Immature natural killer cell (primary cell): ENCODE measurements at regions not wholly inside any gene's neighbourhood (a gene's known extent, or its start where the extent isn't known, plus 50 kb on each side); places are given as distances from the start of the nearest gene placed in this dataset.
"Not testable (repeated sequence)": the region's sequence is repeated elsewhere in the genome, so short reads cannot be mapped to it uniquely, and the experiment has no call there.

ENCODE experiments used
- DNase-seq, 3 donors: peaks; one replicate each; pipeline ENCODE4 v3.0.0; 2022; ENCODE audit warnings: mixed read lengths in 1 of 3
- H3K27ac Mint-ChIP-seq, 6 donors: one replicate each; pipeline ENCODE4 v1.8.0; 2020; ENCODE audit warnings: mixed read lengths in 6 of 6, mild to moderate bottlenecking in 5 of 6, inconsistent platforms in 4 of 6, moderate library complexity in 3 of 6
- H3K27me3 Mint-ChIP-seq, 3 donors: one replicate each; pipeline ENCODE4 v1.8.0; 2020 to 2021; ENCODE audit warnings: low read depth in 3 of 3, mild to moderate bottlenecking in 3 of 3, mixed read lengths in 3 of 3, moderate library complexity in 3 of 3, inconsistent platforms in 1 of 3
- H3K36me3 Mint-ChIP-seq, 3 donors: one replicate each; pipeline ENCODE4 v1.8.0; 2020; ENCODE audit warnings: mixed read lengths in 3 of 3, inconsistent platforms in 2 of 3, mild to moderate bottlenecking in 2 of 3
- H3K4me1 Mint-ChIP-seq, 2 donors: one replicate each; pipeline ENCODE4 v1.8.0; 2020; ENCODE audit warnings: inconsistent platforms in 2 of 2, mild to moderate bottlenecking in 2 of 2, mixed read lengths in 2 of 2, moderate library complexity in 1 of 2
- H3K4me3 Mint-ChIP-seq, 5 donors: one replicate each; pipeline ENCODE4 v1.8.0; 2020; ENCODE audit warnings: mild to moderate bottlenecking in 5 of 5, mixed read lengths in 5 of 5, inconsistent platforms in 3 of 5, moderate library complexity in 3 of 5
- H3K9me3 Mint-ChIP-seq, 6 donors: one replicate each; pipeline ENCODE4 v1.8.0; 2020; ENCODE audit warnings: mild to moderate bottlenecking in 6 of 6, mixed read lengths in 6 of 6, inconsistent platforms in 4 of 6, moderate library complexity in 3 of 6

- Mint-ChIP-seq H3K36me3 (no peaks in the 10 kb centered on the region), H3K4me1 (no peaks in the 10 kb centered on the region), H3K27ac (no peak overlapping the region), H3K27me3 (peaks cover 2 to 6% (median 4%) of the 10 kb centered on the region in 3 donors), H3K9me3 (no peaks in the 10 kb centered on the region), H3K4me3 (no peak overlapping the region)
- DNase-seq: no peak
Observed at GRCh38 chr14:23881282-23881681, 72.3 kb upstream of the DHRS4 start.

GRCh38 chr14:23883684-23884540 is 69.7 kb upstream of the DHRS4 start:
- no peak overlapping the region for H3K27ac Mint-ChIP-seq
- no peak overlapping the region for H3K4me3 Mint-ChIP-seq
- peaks cover 0 to 14% (median 0%) of the 10 kb centered on the region in 3 donors for H3K27me3 Mint-ChIP-seq
- peaks cover 0 to 3% (median 1%) of the 10 kb centered on the region in 6 donors for H3K9me3 Mint-ChIP-seq
- DNase-seq: no peak
- H3K36me3 Mint-ChIP-seq: peaks cover 0 to 4% (median 0%) of the 10 kb centered on the region in 3 donors
- H3K4me1 Mint-ChIP-seq: no peaks in the 10 kb centered on the region

- Mint-ChIP-seq H3K9me3 (peaks cover 0 to 3% (median 1%) of the 10 kb centered on the region in 6 donors), H3K27me3 (peaks cover 0 to 16% (median 0%) of the 10 kb centered on the region in 3 donors), H3K4me3 (no peak overlapping the region), H3K4me1 (no peaks in the 10 kb centered on the region), H3K27ac (no peak overlapping the region), H3K36me3 (peaks cover 0 to 4% (median 0%) of the 10 kb centered on the region in 3 donors)
- DNase-seq: no peak
Observed at GRCh38 chr14:23884541-23884904, 69.0 kb upstream of the DHRS4 start.

GRCh38 chr14:23887536-23887935 is 66.0 kb upstream of the DHRS4 start:
- no peak for DNase-seq
- H3K9me3 Mint-ChIP-seq: peaks cover 0 to 3% (median 1%) of the 10 kb centered on the region in 6 donors
- H3K4me3 Mint-ChIP-seq: no peak overlapping the region
- no peak overlapping the region for H3K27ac Mint-ChIP-seq
- H3K27me3 Mint-ChIP-seq: peaks cover 0 to 26% (median 3%) of the 10 kb centered on the region in 3 donors
- no peaks in the 10 kb centered on the region for H3K4me1 Mint-ChIP-seq
- peaks cover 0 to 4% (median 0%) of the 10 kb centered on the region in 3 donors for H3K36me3 Mint-ChIP-seq

GRCh38 chr14:23891717-23892116 is 61.9 kb upstream of the DHRS4 start:
- not testable (repeated sequence) for H3K4me1 Mint-ChIP-seq, H3K9me3 Mint-ChIP-seq, H3K27ac Mint-ChIP-seq, H3K4me3 Mint-ChIP-seq, H3K36me3 Mint-ChIP-seq, DNase-seq
- H3K27me3 Mint-ChIP-seq: peaks cover 0 to 21% (median 5%) of the 10 kb centered on the region in 3 donors

- not testable (repeated sequence) for DNase-seq, H3K36me3 Mint-ChIP-seq, H3K4me1 Mint-ChIP-seq, H3K4me3 Mint-ChIP-seq, H3K9me3 Mint-ChIP-seq, H3K27ac Mint-ChIP-seq
- H3K27me3 Mint-ChIP-seq: peaks cover 0 to 17% (median 5%) of the 10 kb centered on the region in 3 donors
Observed at GRCh38 chr14:23892289-23892688, 61.3 kb upstream of the DHRS4 start.

GRCh38 chr14:23894362-23895052 is 59.1 kb upstream of the DHRS4 start:
- H3K27me3 Mint-ChIP-seq: peaks cover 0 to 14% (median 5%) of the 10 kb centered on the region in 3 donors
- DNase-seq: no peak
- H3K36me3 Mint-ChIP-seq: no peaks in the 10 kb centered on the region
- H3K27ac Mint-ChIP-seq: no peak overlapping the region
- H3K9me3 Mint-ChIP-seq: no peaks in the 10 kb centered on the region
- H3K4me3 Mint-ChIP-seq: no peak overlapping the region
- no peaks in the 10 kb centered on the region for H3K4me1 Mint-ChIP-seq

- Mint-ChIP-seq H3K9me3 (no peaks in the 10 kb centered on the region), H3K4me1 (no peaks in the 10 kb centered on the region), H3K4me3 (no peak overlapping the region), H3K27ac (no peak overlapping the region), H3K27me3 (peaks cover 0 to 14% (median 5%) of the 10 kb centered on the region in 3 donors), H3K36me3 (no peaks in the 10 kb centered on the region)
- no peak for DNase-seq
Observed at GRCh38 chr14:23895053-23895419, 58.5 kb upstream of the DHRS4 start.

- H3K27ac Mint-ChIP-seq: no peak overlapping the region
- peaks cover 0 to 13% (median 6%) of the 10 kb centered on the region in 3 donors for H3K27me3 Mint-ChIP-seq
- H3K9me3 Mint-ChIP-seq: no peaks in the 10 kb centered on the region
- H3K4me3 Mint-ChIP-seq: no peak overlapping the region
- no peaks in the 10 kb centered on the region for H3K4me1 Mint-ChIP-seq
- no peak for DNase-seq
- no peaks in the 10 kb centered on the region for H3K36me3 Mint-ChIP-seq
Observed at GRCh38 chr14:23895480-23895879, 58.1 kb upstream of the DHRS4 start.

- Mint-ChIP-seq H3K36me3 (no peaks in the 10 kb centered on the region), H3K4me1 (no peaks in the 10 kb centered on the region), H3K27ac (no peak overlapping the region), H3K27me3 (peaks cover 0 to 9% (median 7%) of the 10 kb centered on the region in 3 donors), H3K9me3 (no peaks in the 10 kb centered on the region), H3K4me3 (no peak overlapping the region)
- DNase-seq: no peak
Observed at GRCh38 chr14:23896609-23897153, 56.9 kb upstream of the DHRS4 start.

GRCh38 chr14:23897291-23897690 is 56.3 kb upstream of the DHRS4 start:
- H3K9me3 Mint-ChIP-seq, DNase-seq, H3K4me3 Mint-ChIP-seq, H3K27ac Mint-ChIP-seq, H3K4me1 Mint-ChIP-seq, H3K36me3 Mint-ChIP-seq, H3K27me3 Mint-ChIP-seq: not testable (repeated sequence)

- peaks cover 2 to 11% (median 3%) of the 10 kb centered on the region in 3 donors for H3K27me3 Mint-ChIP-seq
- H3K4me1 Mint-ChIP-seq, H3K9me3 Mint-ChIP-seq, DNase-seq, H3K27ac Mint-ChIP-seq, H3K36me3 Mint-ChIP-seq, H3K4me3 Mint-ChIP-seq: not testable (repeated sequence)
Observed at GRCh38 chr14:23898359-23898758, 55.2 kb upstream of the DHRS4 start.

- Mint-ChIP-seq H3K27me3 (peaks cover 3 to 10% (median 5%) of the 10 kb centered on the region in 3 donors), H3K27ac (no peak overlapping the region), H3K4me1 (no peaks in the 10 kb centered on the region), H3K4me3 (no peak overlapping the region), H3K9me3 (no peaks in the 10 kb centered on the region), H3K36me3 (no peaks in the 10 kb centered on the region)
- DNase-seq: no peak
Observed at GRCh38 chr14:23899788-23900187, 53.8 kb upstream of the DHRS4 start.

- Mint-ChIP-seq H3K4me3 (no peak overlapping the region), H3K9me3 (no peaks in the 10 kb centered on the region), H3K36me3 (no peaks in the 10 kb centered on the region), H3K27me3 (peaks cover 5 to 10% (median 8%) of the 10 kb centered on the region in 3 donors), H3K27ac (no peak overlapping the region), H3K4me1 (no peaks in the 10 kb centered on the region)
- DNase-seq: no peak
Observed at GRCh38 chr14:23903442-23903841, 50.1 kb upstream of the DHRS4 start.
